Esophagus squamous epithelium (tissue), 4 donors: ENCODE measurements at regions not wholly inside any gene's neighbourhood (a gene's known extent, or its start where the extent isn't known, plus 50 kb on each side); places are given as distances from the start of the nearest gene placed in this dataset.

ENCODE experiments used
- CTCF ChIP-seq, 6 experiments: fragments of 450-650 bp in 4 of 6; fragments of 200-600 bp in 2 of 6; sonication (generic) in 2 of 6; IDR thresholded peaks; one replicate each; pipeline ENCODE4 v1.5.1; 2016 to 2019; ENCODE audit warnings: antibody characterized with exemption in 6 of 6, mild to moderate bottlenecking in 4 of 6, moderate library complexity in 4 of 6
- POLR2A ChIP-seq, 4 donors: fragments of 450-650 bp; IDR thresholded peaks; one replicate each; pipeline ENCODE4 v1.6.1; 2017; ENCODE audit warnings: antibody characterized with exemption in 4 of 4, mild to moderate bottlenecking in 4 of 4, moderate library complexity in 3 of 4

GRCh38 chr6:97591955-97592354 lies 308.9 kb upstream of the MMS22L start:
- TF ChIP-seq CTCF (IDR thresholded peaks at IDR 0.05): no peak
- no peak for TF ChIP-seq POLR2A (IDR thresholded peaks at IDR 0.05)
